ENCODE measurements at regions not wholly inside any gene's neighbourhood (a gene's known extent, or its start where the extent isn't known, plus 50 kb on each side); places are given as distances from the start of the nearest gene placed in this dataset.

DNA sequence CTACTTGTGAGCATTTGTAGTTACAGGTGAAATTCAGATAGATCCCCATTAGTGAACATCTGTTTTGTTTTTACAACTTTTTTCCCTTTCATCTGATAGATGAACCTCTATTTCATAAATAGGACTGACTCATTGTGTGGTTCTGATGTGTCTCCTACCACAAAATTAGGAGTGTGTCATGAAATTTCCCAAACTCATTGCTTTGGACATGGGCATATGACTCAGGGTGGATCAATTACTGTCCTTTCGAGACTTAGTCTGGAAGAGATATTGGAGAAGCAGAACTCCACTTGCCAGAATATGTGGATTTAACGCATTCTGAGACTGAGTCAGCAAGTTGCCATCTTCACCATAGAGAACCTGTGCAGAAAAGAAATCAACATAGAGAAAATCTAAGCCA is 53.5 kb upstream of the PCDH10 start:
- no peak for DNase-seq

DNA sequence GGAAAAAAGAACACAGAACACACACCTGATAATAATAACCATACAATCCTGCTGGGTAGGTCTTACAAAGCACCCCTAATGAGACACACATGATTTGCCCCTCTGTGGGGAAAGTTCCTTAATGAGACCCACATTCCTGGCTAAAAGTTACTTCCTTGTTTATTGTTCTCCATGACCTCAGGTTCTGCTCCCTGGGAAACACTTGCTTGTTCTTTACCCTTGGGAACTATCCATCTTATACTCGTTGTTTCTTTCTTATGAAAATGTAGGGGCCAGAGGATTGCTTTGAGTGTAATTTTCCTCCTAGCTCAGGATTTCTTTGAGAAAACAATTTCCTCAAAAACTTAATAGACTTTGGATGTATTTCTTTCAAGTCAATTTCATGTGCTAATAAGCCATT is 52.1 kb upstream of the PCDH10 start:
- no peak for DNase-seq

Measured in NCI-H524 (cell line).